Neuronal stem cell (in vitro differentiated cells): ENCODE measurements at regions not wholly inside any gene's neighbourhood (a gene's known extent, or its start where the extent isn't known, plus 50 kb on each side); places are given as distances from the start of the nearest gene placed in this dataset.
"Not testable (repeated sequence)": the region's sequence is repeated elsewhere in the genome, so short reads cannot be mapped to it uniquely, and the experiment has no call there.

Source experiments
- DNase-seq: peaks from one replicate; pipeline ENCODE4 v3.0.0-alpha.2; 2013; ENCODE audit warnings: low spot score
- H2AFZ ChIP-seq: one replicate; pipeline ENCODE4 v1.6.1; 2013; ENCODE audit warnings: mild to moderate bottlenecking, low read length, inconsistent platforms
- H2AK5ac ChIP-seq: 2 replicates; pipeline ENCODE4 v1.6.1; 2013; ENCODE audit warnings: low read depth, mild to moderate bottlenecking, inconsistent platforms, low read length, moderate library complexity, mixed read lengths
- H2BK120ac ChIP-seq: 2 replicates; pipeline ENCODE4 v1.6.1; 2013; ENCODE audit warnings: low read depth, mild to moderate bottlenecking, inconsistent platforms, low read length, moderate library complexity, mixed read lengths
- H2BK12ac ChIP-seq: one replicate; pipeline ENCODE4 v1.6.1; 2013; ENCODE audit warnings: low read length, inconsistent platforms
- H2BK15ac ChIP-seq: 2 replicates; pipeline ENCODE4 v1.6.1; 2013; ENCODE audit warnings: mild to moderate bottlenecking, low read length, inconsistent platforms, mixed read lengths
- H2BK5ac ChIP-seq: one replicate; pipeline ENCODE4 v1.6.1; 2013; ENCODE audit warnings: inconsistent platforms, mild to moderate bottlenecking, low read length, moderate library complexity
- H3K14ac ChIP-seq: one replicate; pipeline ENCODE4 v1.6.1; 2013; ENCODE audit warnings: low read length, inconsistent platforms
- H3K18ac ChIP-seq: 2 replicates; pipeline ENCODE4 v1.6.1; 2013; ENCODE audit warnings: low read length, inconsistent platforms
- H3K23ac ChIP-seq: 2 replicates; pipeline ENCODE4 v1.6.1; 2013; ENCODE audit warnings: low read depth, mild to moderate bottlenecking, mixed read lengths, low read length, inconsistent platforms; ENCODE audit not compliant: poor library complexity
- H3K27ac ChIP-seq: replicated peaks from 3 replicates; pipeline ENCODE4 v1.5.1; 2013; ENCODE audit warnings: low read length, inconsistent platforms
- H3K27me3 ChIP-seq, 3 experiments: 2 replicates each; pipeline ENCODE4 v1.6.1; 2013; ENCODE audit warnings: low read length in 3 of 3, mild to moderate bottlenecking in 2 of 3, inconsistent platforms in 1 of 3, low read depth in 1 of 3, mixed read lengths in 1 of 3, moderate library complexity in 1 of 3; ENCODE audit not compliant: control insufficient read depth in 3 of 3, insufficient read depth in 3 of 3
- H3K36me3 ChIP-seq, 2 donors: replicated peaks in 1 of 2; 2 replicates each; pipeline ENCODE4 v1.6.1; 2013; ENCODE audit warnings: low read length in 2 of 2; ENCODE audit not compliant: control insufficient read depth in 2 of 2, insufficient read depth in 2 of 2
- H3K4ac ChIP-seq: 2 replicates; pipeline ENCODE4 v1.6.1; 2013; ENCODE audit warnings: inconsistent platforms, mild to moderate bottlenecking, low read length, moderate library complexity
- H3K4me1 ChIP-seq, 2 donors: 1 replicate in 1 of 2; 2 replicates in 1 of 2; pipeline ENCODE4 v1.6.1; 2013; ENCODE audit warnings: low read length in 2 of 2, low read depth in 1 of 2; ENCODE audit not compliant: control insufficient read depth in 2 of 2, insufficient read depth in 1 of 2
- H3K4me2 ChIP-seq: one replicate; pipeline ENCODE4 v1.6.1; 2013; ENCODE audit warnings: mild to moderate bottlenecking, low read length, inconsistent platforms; ENCODE audit not compliant: insufficient read depth, poor library complexity, severe bottlenecking
- H3K4me3 ChIP-seq, 2 donors: 2 replicates each; pipeline ENCODE4 v1.5.1; 2013; ENCODE audit warnings: low read length in 2 of 2, mild to moderate bottlenecking in 2 of 2, inconsistent platforms in 1 of 2, moderate library complexity in 1 of 2
- H3K79me1 ChIP-seq: one replicate; pipeline ENCODE4 v1.6.1; 2013; ENCODE audit warnings: low read depth, mild to moderate bottlenecking, inconsistent platforms, low read length, moderate library complexity
- H3K9ac ChIP-seq: one replicate; pipeline ENCODE4 v1.6.1; 2013; ENCODE audit warnings: mild to moderate bottlenecking, low read depth, low read length, inconsistent platforms; ENCODE audit not compliant: poor library complexity
- H3K9me3 ChIP-seq, 2 donors: replicated peaks in 1 of 2; 2 replicates each; pipeline versions ENCODE3 to v1.6.1; 2013; ENCODE audit warnings: low read length in 2 of 2, mild to moderate bottlenecking in 2 of 2, inconsistent platforms in 1 of 2, low read depth in 1 of 2, mixed read lengths in 1 of 2, moderate library complexity in 1 of 2; ENCODE audit not compliant: control insufficient read depth in 2 of 2, insufficient read depth in 1 of 2
- H4K8ac ChIP-seq: one replicate; pipeline ENCODE4 v1.6.1; 2013; ENCODE audit warnings: low read depth, mild to moderate bottlenecking, inconsistent platforms, low read length, moderate library complexity
- H4K91ac ChIP-seq: one replicate; pipeline ENCODE4 v1.6.1; 2013; ENCODE audit warnings: low read length, low read depth, mild to moderate bottlenecking, inconsistent platforms; ENCODE audit not compliant: poor library complexity
- WGBS, 2 donors: extraction: QIAGEN DNeasy Blood & Tissue Kit; methylation state at CpG; one replicate each; pipeline ENCODE4 v1.1.7; 2013; ENCODE audit warnings: missing lambda C conversion rate in 2 of 2, mixed read lengths in 1 of 2; ENCODE audit not compliant: insufficient read length in 2 of 2, insufficient replicate concordance in 1 of 2; ENCODE audit errors: extremely low coverage in 2 of 2; 5-methylcytosine and 5-hydroxymethylcytosine counted together

DNA sequence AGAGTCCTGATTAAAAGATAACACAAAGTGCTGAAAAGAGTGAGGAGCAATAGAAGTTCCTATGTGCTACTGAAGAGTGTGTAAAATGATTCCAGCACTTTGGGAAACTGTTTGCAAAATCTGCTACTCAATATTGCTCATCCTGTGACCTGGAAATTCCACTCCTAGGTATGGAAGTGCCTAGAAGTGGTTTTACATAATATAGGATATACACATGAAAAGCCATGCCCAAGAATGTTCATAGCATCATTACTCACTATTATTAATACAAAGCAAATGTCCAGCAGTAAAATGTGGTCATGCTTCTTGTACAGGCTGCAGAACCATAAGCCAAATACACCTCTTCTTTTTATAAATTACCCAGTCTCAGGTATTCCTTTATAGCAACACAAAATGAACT, 53.2 kb upstream of the CNIH3 start:
- H2BK12ac ChIP-seq, DNase-seq, H2AFZ ChIP-seq, H3K36me3 ChIP-seq, H3K4ac ChIP-seq, H3K18ac ChIP-seq, H3K4me2 ChIP-seq, H2BK5ac ChIP-seq, H4K8ac ChIP-seq, H2BK15ac ChIP-seq, H3K4me1 ChIP-seq, H3K9me3 ChIP-seq, H4K91ac ChIP-seq, H2AK5ac ChIP-seq, H3K14ac ChIP-seq, H3K27me3 ChIP-seq, H3K4me3 ChIP-seq, H3K23ac ChIP-seq, H3K79me1 ChIP-seq, H2BK120ac ChIP-seq, H3K27ac ChIP-seq, H3K9ac ChIP-seq: not testable (repeated sequence)

DNA sequence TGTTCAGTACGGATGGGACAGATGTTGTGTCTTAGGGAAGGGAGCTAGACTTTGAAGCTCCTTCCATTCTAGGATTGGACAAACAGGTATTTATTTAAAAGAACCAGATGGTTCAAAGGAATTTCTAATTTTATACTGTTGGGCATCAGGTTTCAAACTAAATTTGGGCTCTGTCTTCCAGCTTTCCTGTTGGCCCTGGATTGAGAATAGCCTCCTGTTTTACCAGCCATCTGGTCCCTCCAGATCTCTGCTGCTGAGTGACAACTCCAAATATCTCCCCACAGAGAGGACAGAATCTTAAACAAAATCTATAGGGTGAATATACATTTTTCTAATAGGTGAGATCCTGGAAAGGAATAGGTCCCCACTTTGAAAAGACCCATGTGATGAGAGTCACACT, 52.5 kb upstream of the CNIH3 start:
- Histone ChIP-seq H3K27ac (no peak overlapping the region), H3K4me1 (no peaks in the 10 kb centered on the region), H4K8ac (no peak overlapping the region), H3K4me3 (no peak overlapping the region), H2BK15ac (no peak overlapping the region), H2AFZ (no peak overlapping the region), H2AK5ac (no peak overlapping the region), H3K4me2 (no peak overlapping the region), H2BK12ac (no peak overlapping the region), H3K4ac (no peak overlapping the region), H2BK5ac (no peak overlapping the region), H3K27me3 (no peaks in the 10 kb centered on the region), H3K36me3 (no peaks in the 10 kb centered on the region), H3K79me1 (no peaks in the 10 kb centered on the region), H3K23ac (no peak overlapping the region), H3K9ac (no peak overlapping the region), H2BK120ac (no peak overlapping the region), H4K91ac (no peak overlapping the region), H3K9me3 (no peaks in the 10 kb centered on the region), H3K14ac (no peak overlapping the region), H3K18ac (no peak overlapping the region)
- DNase-seq: no peak
- no CpG with 5 or more reads among the region's 1 CpG for WGBS, 2 donors

DNA sequence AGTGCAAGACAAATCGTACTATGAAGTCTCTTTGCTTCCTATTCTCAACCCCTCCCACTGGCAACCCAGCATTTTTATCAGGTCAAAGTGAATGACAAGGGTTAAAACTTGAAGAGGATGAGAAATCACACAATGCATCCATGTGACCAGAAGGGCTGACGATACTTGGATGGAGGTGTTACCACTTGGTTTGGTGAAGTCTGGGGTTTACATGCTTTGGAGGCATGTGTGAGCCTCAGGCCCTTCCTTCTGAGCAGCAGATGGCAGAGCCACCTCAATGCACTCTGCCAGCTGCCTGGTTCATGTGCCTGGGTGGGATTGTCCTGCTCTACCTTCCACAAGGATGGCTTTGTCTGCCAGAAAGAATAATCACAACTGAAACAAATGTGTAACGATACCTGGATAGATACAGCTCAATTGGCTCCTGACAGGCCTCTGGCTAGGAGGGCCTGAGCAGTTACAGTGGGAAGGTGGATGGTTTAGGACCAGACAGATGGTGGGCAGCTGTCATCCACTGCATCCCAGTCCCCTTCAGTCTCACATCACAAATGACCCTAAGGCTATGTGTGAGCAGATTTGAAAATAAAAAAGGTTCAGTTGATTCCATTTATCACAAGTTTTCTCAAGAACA, 51.5 kb upstream of the CNIH3 start:
- DNase-seq: no peak
- H3K14ac ChIP-seq: no peak overlapping the region

DNA sequence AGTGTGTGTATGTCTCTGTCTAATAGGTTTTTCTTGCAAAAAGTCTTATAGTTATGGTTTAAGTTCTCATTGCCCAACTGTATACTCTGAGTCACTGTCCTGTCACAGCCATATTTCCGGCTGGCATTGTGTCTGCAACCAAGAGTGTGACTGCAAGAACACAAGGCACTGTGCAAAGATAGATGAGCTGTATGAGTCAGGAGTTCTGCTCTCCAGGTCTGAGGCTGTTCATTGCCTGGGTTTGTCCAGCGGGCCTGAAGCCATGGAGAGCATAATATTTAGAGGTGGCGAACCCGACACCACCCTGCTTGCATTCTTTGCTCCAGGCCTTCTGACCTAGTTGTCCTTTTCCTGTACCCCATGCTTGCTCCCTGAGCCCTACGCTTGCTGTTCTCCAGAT, 50.9 kb upstream of the CNIH3 start:
- Histone ChIP-seq H4K91ac (no peak overlapping the region), H3K9ac (no peak overlapping the region), H3K36me3 (no peaks in the 10 kb centered on the region), H3K79me1 (no peaks in the 10 kb centered on the region), H3K18ac (no peak overlapping the region), H2BK5ac (no peak overlapping the region), H3K9me3 (no peaks in the 10 kb centered on the region), H2BK15ac (no peak overlapping the region), H3K27me3 (no peaks in the 10 kb centered on the region), H2BK12ac (no peak overlapping the region), H3K14ac (no peak overlapping the region), H3K4me3 (no peak overlapping the region), H3K4ac (no peak overlapping the region), H2AFZ (no peak overlapping the region), H3K23ac (no peak overlapping the region), H3K4me2 (no peak overlapping the region), H2AK5ac (no peak overlapping the region), H3K27ac (no peak overlapping the region), H3K4me1 (no peaks in the 10 kb centered on the region), H4K8ac (no peak overlapping the region), H2BK120ac (no peak overlapping the region)
- DNase-seq: no peak
- no CpG with 5 or more reads among the region's 5 CpGs for WGBS, 2 donors

More for the DNA sequence above, 51.5 kb upstream of the CNIH3 start:
- no peaks in the 10 kb centered on the region for H3K27me3 ChIP-seq
- no CpG with 5 or more reads among the region's 3 CpGs for WGBS, 2 donors
- no peak overlapping the region for H3K27ac ChIP-seq
- H2BK15ac ChIP-seq: no peak overlapping the region
- H4K91ac ChIP-seq: no peak overlapping the region
- H2BK12ac ChIP-seq: no peak overlapping the region
- no peaks in the 10 kb centered on the region for H3K9me3 ChIP-seq
- H3K23ac ChIP-seq: no peak overlapping the region
- no peak overlapping the region for H3K9ac ChIP-seq
- H3K18ac ChIP-seq: no peak overlapping the region
- H2BK5ac ChIP-seq: no peak overlapping the region
- H2BK120ac ChIP-seq: no peak overlapping the region
- no peak overlapping the region for H2AK5ac ChIP-seq
- no peak overlapping the region for H3K4me3 ChIP-seq
- no peaks in the 10 kb centered on the region for H3K36me3 ChIP-seq
- H2AFZ ChIP-seq: no peak overlapping the region
- H4K8ac ChIP-seq: no peak overlapping the region
- H3K4me2 ChIP-seq: no peak overlapping the region
- no peaks in the 10 kb centered on the region for H3K79me1 ChIP-seq
- no peaks in the 10 kb centered on the region for H3K4me1 ChIP-seq
- no peak overlapping the region for H3K4ac ChIP-seq
